ENCODE measurements at regions not wholly inside any gene's neighbourhood (a gene's known extent, or its start where the extent isn't known, plus 50 kb on each side); places are given as distances from the start of the nearest gene placed in this dataset.

DNA sequence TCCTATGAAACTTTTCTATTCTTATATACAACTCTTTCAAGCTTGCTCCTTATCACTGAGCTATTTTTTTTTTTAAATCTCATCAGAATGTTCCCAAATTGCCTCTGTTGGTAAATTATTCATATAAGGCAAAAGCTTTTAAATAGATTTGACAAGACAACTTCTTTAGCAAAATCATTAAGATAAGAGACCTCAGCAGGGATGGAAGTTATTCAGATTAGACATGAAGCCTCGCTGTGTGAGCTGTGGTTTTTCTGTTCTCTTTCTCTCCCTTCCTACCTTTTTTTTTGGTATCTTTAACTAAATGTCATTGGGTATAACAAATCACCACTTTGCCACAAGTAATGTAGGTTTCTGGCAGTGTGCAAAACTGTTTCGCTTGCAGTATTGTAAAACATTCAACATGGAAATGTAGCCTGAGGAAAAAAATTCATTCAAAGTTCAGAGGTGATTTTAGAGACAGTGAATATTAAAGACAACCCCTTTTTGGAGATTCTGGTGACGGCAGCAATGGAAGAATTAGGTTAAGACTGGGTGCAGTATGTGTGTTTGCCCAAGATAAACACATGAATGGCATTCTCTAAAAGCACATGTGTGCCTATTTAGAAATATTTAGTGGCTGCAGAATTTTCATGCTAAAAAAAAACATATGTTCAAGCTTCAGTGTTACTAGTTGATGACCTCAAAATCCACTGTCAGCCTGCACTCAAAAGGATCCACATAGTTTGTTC is 467.1 kb downstream of the ZNF608 start:
- DNase-seq (no peak), ATAC-seq (ENCODE audit: low FRiP score) (no peak)
- 59 to 70% methylated on average over 3 of the region's 3 CpGs for WGBS, 2 donors
- H3K9me3 ChIP-seq (ENCODE audit: control insufficient read depth, low read length), result no peaks in the 10 kb centered on the region
- H3K4me3 ChIP-seq (ENCODE audit: low read length in 2 of 2), result no peak overlapping the region
- intact Hi-C loops (cut with DNase I), result no loop called here
- no peak overlapping the region for H3K27ac ChIP-seq (ENCODE audit: low read depth in 1 of 2, low read length in 2 of 2)
- H3K27me3 ChIP-seq (ENCODE audit: control insufficient read depth in 1 of 2, insufficient read depth in 2 of 2, low read length in 1 of 2), result no peaks in the 10 kb centered on the region
- H3K4me1 ChIP-seq (ENCODE audit: control insufficient read depth in 1 of 2, insufficient read depth in 2 of 2, low read length in 2 of 2), result no peaks in the 10 kb centered on the region
- H3K36me3 ChIP-seq (ENCODE audit: control insufficient read depth in 1 of 2, insufficient read depth in 2 of 2, low read length in 1 of 2), result no peaks in the 10 kb centered on the region

DNA sequence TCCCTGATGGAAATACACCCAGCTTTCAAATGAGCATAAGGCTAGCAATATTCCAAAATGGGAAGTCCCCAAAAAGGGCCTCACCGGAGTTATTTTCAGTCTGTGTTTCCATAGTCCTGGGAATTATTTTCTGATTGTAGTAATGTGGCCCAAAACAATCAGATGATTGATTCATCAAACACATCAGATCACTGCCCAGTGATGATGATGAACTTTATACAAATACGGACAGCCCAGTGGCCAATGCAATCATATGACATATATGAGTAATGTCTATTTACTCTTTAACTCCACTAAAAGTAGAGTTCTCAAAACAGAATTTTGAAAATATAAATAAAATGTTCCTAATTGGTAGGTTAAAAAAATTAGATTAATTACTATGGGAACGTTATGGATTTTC is 467.8 kb downstream of the ZNF608 start:
- intact Hi-C loops (cut with DNase I), result no loop called here
- Histone ChIP-seq H3K4me3 (ENCODE audit: low read length in 2 of 2) (no peak overlapping the region), H3K4me1 (ENCODE audit: control insufficient read depth in 1 of 2, insufficient read depth in 2 of 2, low read length in 2 of 2) (no peaks in the 10 kb centered on the region), H3K9me3 (ENCODE audit: control insufficient read depth, low read length) (no peaks in the 10 kb centered on the region), H3K27me3 (ENCODE audit: control insufficient read depth in 1 of 2, insufficient read depth in 2 of 2, low read length in 1 of 2) (no peaks in the 10 kb centered on the region), H3K27ac (ENCODE audit: low read depth in 1 of 2, low read length in 2 of 2) (no peak overlapping the region), H3K36me3 (ENCODE audit: control insufficient read depth in 1 of 2, insufficient read depth in 2 of 2, low read length in 1 of 2) (no peaks in the 10 kb centered on the region)
- no peak for DNase-seq
- no peak for ATAC-seq (ENCODE audit: low FRiP score)
- 74 to 81% methylated on average over 3 of the region's 3 CpGs for WGBS, 2 donors

DNA sequence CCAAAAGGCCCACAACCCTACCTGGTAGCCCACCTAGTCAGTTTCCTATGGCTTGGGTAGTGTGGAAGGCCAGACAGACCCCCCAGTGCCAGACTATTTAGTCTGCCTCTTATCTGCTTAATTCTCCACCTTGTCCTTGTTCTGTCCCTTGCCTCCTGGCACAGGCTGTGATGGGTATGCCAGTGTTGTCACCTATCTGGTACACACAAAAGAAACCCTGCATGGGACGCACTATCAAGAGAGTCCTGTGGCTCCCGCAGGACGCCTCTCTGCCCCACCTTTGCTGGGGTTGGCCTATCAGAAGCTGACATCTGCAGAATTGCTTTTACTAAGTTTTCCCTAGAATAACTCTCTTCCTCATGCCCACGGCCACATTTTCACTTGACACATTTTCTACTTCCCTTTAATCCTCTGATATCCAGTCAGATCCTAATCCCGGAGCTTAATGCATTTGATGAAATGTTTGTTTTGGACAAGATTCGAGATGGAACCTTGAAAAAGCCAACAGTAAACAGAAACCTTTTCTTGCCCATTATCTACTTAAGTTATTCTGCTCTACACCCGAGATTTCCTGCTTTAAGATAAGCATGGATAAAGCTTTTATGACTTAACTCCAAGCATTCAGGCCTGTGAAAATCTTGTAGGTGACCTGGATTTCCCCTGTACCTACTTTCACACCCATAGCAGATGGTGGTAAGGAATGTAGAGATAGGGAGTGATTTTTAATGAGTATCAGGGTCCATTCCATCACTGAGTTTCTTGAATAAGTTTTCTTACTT is 468.5 kb downstream of the ZNF608 start:
- H3K27me3 ChIP-seq (ENCODE audit: control insufficient read depth in 1 of 2, insufficient read depth in 2 of 2, low read length in 1 of 2), result no peaks in the 10 kb centered on the region
- intact Hi-C loops (cut with DNase I), result no loop called here
- H3K27ac ChIP-seq (ENCODE audit: low read depth in 1 of 2, low read length in 2 of 2), result no peak overlapping the region
- H3K4me3 ChIP-seq (ENCODE audit: low read length in 2 of 2), result no peak overlapping the region
- ATAC-seq (ENCODE audit: low FRiP score), result no peak
- WGBS, 2 donors, result 78 to 83% methylated on average over 7 of the region's 7 CpGs
- no peaks in the 10 kb centered on the region for H3K4me1 ChIP-seq (ENCODE audit: control insufficient read depth in 1 of 2, insufficient read depth in 2 of 2, low read length in 2 of 2)
- no peaks in the 10 kb centered on the region for H3K36me3 ChIP-seq (ENCODE audit: control insufficient read depth in 1 of 2, insufficient read depth in 2 of 2, low read length in 1 of 2)
- DNase-seq, result no peak
- H3K9me3 ChIP-seq (ENCODE audit: control insufficient read depth, low read length), result no peaks in the 10 kb centered on the region

DNA sequence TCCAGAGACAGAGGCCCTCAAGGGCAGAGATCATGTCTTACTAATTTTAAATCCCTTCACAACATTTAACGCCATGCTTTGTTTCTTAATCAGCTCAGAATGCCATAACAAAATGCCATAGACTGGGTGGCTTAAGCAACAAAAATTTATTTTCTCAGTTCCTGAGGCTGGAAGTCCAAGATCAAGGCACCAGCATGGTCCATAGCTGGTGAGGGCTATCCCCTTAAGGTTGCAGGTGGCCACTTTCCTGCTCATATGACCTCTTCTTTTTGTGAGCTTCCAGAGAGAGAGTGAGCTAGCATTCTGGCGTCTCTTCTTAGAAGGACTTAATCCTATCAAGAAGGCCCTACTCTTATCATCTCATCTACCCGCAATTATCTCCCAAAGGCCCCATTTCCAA is 470.3 kb downstream of the ZNF608 start:
- Histone ChIP-seq H3K36me3 (ENCODE audit: control insufficient read depth in 1 of 2, insufficient read depth in 2 of 2, low read length in 1 of 2) (no peaks in the 10 kb centered on the region), H3K27me3 (ENCODE audit: control insufficient read depth in 1 of 2, insufficient read depth in 2 of 2, low read length in 1 of 2) (no peaks in the 10 kb centered on the region), H3K4me3 (ENCODE audit: low read length in 2 of 2) (no peak overlapping the region), H3K27ac (ENCODE audit: low read depth in 1 of 2, low read length in 2 of 2) (no peak overlapping the region), H3K4me1 (ENCODE audit: control insufficient read depth in 1 of 2, insufficient read depth in 2 of 2, low read length in 2 of 2) (no peaks in the 10 kb centered on the region), H3K9me3 (ENCODE audit: control insufficient read depth, low read length) (no peaks in the 10 kb centered on the region)
- intact Hi-C loops (cut with DNase I), result no loop called here
- ATAC-seq (ENCODE audit: low FRiP score) (no peak), DNase-seq (no peak)
- 98 to 99% methylated on average over 3 of the region's 3 CpGs for WGBS, 2 donors

DNA sequence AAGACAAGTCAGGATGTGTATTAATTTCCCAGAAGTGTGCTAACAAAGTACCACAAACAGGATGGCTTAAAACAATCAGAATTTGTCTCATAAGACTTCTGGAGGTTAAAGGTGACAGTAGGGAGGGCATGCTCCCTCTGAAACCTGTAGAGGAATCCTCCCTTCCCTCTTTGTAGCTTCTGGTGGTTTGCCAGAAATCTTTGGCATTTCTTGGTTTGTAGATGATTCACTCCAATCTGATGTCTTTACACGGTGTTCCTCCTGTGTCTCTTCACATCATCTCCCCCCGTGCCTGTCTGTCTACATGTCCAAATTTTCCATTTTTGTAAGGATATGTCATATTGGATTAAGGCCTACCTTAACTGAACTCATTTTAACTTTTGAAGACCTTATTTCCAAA is 471.5 kb downstream of the ZNF608 start:
- no peak for ATAC-seq (ENCODE audit: low FRiP score)
- 84 to 93% methylated on average over 2 of the region's 2 CpGs for WGBS, 2 donors

DNA sequence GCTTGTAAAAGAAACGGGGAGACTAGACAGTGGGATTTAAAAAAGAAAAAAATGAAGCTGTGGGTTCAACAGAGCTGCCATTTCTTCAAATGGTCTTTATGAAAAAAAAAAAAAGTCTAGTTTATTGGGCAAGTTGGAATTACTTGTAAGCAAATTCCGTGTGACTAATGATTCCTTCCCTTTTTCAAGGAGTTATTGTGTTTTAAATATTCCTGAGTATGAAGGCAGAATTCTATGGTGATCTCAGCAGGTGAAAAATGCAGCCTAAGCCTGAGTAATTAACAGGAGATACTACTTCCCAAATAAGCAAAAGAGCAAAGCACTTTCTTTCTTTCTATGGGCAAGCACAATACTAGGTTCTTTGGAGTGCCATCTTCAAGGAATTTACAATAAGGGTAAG is 481.9 kb downstream of the ZNF608 start:
- intact Hi-C loops (cut with DNase I), result no loop called here
- no peak for DNase-seq
- WGBS, 2 donors, result 91 to 92% methylated on average over 2 of the region's 2 CpGs
- Histone ChIP-seq H3K4me1 (ENCODE audit: control insufficient read depth in 1 of 2, insufficient read depth in 2 of 2, low read length in 2 of 2) (no peaks in the 10 kb centered on the region), H3K36me3 (ENCODE audit: control insufficient read depth in 1 of 2, insufficient read depth in 2 of 2, low read length in 1 of 2) (no peaks in the 10 kb centered on the region), H3K9me3 (ENCODE audit: control insufficient read depth, low read length) (peaks cover 2% of the 10 kb centered on the region), H3K4me3 (ENCODE audit: low read length in 2 of 2) (no peak overlapping the region), H3K27ac (ENCODE audit: low read depth in 1 of 2, low read length in 2 of 2) (no peak overlapping the region), H3K27me3 (ENCODE audit: control insufficient read depth in 1 of 2, insufficient read depth in 2 of 2, low read length in 1 of 2) (peaks cover 0 to 1% of the 10 kb centered on the region in 2 donors)
- ATAC-seq (ENCODE audit: low FRiP score), result no peak

More for the DNA sequence above, 471.5 kb downstream of the ZNF608 start:
- Histone ChIP-seq H3K36me3 (ENCODE audit: control insufficient read depth in 1 of 2, insufficient read depth in 2 of 2, low read length in 1 of 2) (no peaks in the 10 kb centered on the region), H3K27me3 (ENCODE audit: control insufficient read depth in 1 of 2, insufficient read depth in 2 of 2, low read length in 1 of 2) (no peaks in the 10 kb centered on the region), H3K27ac (ENCODE audit: low read depth in 1 of 2, low read length in 2 of 2) (no peak overlapping the region), H3K9me3 (ENCODE audit: control insufficient read depth, low read length) (no peaks in the 10 kb centered on the region), H3K4me1 (ENCODE audit: control insufficient read depth in 1 of 2, insufficient read depth in 2 of 2, low read length in 2 of 2) (no peaks in the 10 kb centered on the region), H3K4me3 (ENCODE audit: low read length in 2 of 2) (no peak overlapping the region)
- intact Hi-C loops (cut with DNase I), result no loop called here
- DNase-seq, result no peak

DNA sequence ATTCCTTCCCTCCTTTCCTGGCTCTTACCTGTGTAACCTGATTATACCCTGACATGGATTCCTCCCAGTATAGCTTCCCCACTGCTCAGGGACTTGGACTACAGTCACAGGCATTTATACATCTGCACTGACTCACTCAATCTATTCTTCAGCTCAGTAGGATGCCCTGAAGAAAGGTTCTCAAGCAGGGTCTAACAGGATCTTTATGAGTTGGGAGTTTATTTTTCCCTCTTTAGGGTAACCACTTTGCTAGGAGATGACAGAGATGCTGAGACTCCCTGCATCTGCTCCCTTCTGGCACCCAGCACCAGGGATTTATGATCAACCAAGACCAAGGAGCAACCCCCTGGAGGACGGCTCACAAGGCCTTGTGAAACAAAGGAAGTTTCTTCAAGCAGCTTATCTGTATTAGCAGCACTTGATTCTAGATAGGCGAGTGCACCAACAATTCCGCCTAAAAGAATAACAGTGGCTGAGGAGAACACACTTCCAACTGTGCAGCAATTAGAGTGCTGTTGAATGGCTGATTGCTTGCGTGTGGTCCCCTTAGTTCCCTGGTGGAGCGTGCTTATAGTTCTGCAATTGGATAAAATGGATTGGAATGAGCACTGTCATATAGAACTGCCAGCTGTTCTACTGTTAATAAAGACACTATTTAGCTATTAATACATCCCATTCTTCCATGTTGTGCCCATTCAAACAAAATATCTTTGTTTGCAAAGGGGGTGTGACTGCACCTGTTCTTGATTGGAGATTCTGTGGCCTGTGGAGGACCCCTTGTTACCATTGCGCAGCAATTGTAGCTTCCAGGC is 482.6 kb downstream of the ZNF608 start:
- H3K27me3 ChIP-seq (ENCODE audit: control insufficient read depth in 1 of 2, insufficient read depth in 2 of 2, low read length in 1 of 2), result peaks cover 0 to 1% of the 10 kb centered on the region in 2 donors
- no peak for ATAC-seq (ENCODE audit: low FRiP score)
- no peaks in the 10 kb centered on the region for H3K36me3 ChIP-seq (ENCODE audit: control insufficient read depth in 1 of 2, insufficient read depth in 2 of 2, low read length in 1 of 2)
- no peak overlapping the region for H3K27ac ChIP-seq (ENCODE audit: low read depth in 1 of 2, low read length in 2 of 2)
- peaks cover 2% of the 10 kb centered on the region for H3K9me3 ChIP-seq (ENCODE audit: control insufficient read depth, low read length)
- intact Hi-C loops (cut with DNase I), result no loop called here
- 74 to 84% methylated on average over 6 of the region's 6 CpGs for WGBS, 2 donors
- no peak for DNase-seq
- H3K4me3 ChIP-seq (ENCODE audit: low read length in 2 of 2), result no peak overlapping the region
- H3K4me1 ChIP-seq (ENCODE audit: control insufficient read depth in 1 of 2, insufficient read depth in 2 of 2, low read length in 2 of 2), result no peaks in the 10 kb centered on the region

DNA sequence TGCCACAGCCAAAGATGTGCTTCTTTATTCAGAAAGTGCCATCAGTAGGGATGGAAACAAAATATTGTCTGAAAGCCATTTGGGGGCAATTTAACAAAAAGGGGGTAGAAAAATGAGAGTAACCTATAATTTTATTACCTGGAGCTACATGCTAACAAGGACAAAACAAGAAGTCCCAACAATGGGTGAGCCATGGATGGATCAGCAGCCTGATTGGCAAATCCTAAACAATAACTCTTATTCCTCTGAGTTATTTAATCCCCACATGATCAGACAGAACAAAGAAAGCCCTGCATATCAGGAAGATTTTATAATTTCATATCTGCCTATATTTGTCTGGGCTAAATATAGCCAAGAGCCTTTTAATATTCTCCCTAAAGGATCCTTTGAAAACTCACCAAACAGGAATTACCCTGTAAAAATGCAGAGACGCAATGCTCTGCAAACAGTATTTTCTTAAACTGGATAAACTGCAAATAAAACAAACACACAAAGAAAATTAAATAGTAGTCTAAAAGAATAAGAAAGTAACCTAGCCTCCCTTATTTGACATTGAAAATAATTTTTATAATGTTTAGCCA is 483.4 kb downstream of the ZNF608 start:
- Histone ChIP-seq H3K4me1 (ENCODE audit: control insufficient read depth in 1 of 2, insufficient read depth in 2 of 2, low read length in 2 of 2) (no peaks in the 10 kb centered on the region), H3K9me3 (ENCODE audit: control insufficient read depth, low read length) (peaks cover 2% of the 10 kb centered on the region), H3K4me3 (ENCODE audit: low read length in 2 of 2) (no peak overlapping the region), H3K27me3 (ENCODE audit: control insufficient read depth in 1 of 2, insufficient read depth in 2 of 2, low read length in 1 of 2) (peaks cover 0 to 1% of the 10 kb centered on the region in 2 donors), H3K36me3 (ENCODE audit: control insufficient read depth in 1 of 2, insufficient read depth in 2 of 2, low read length in 1 of 2) (no peaks in the 10 kb centered on the region), H3K27ac (ENCODE audit: low read depth in 1 of 2, low read length in 2 of 2) (no peak overlapping the region)
- ATAC-seq (ENCODE audit: low FRiP score) (no peak), DNase-seq (no peak)
- 77 to 78% methylated on average over 1 of the region's 1 CpG for WGBS, 2 donors
- intact Hi-C loops (cut with DNase I), result no loop called here
